H9 (cell line): ENCODE measurements at regions not wholly inside any gene's neighbourhood (a gene's known extent, or its start where the extent isn't known, plus 50 kb on each side); places are given as distances from the start of the nearest gene placed in this dataset.

Experiments used
- DNase-seq: peaks from one replicate; pipeline ENCODE4 v3.0.0-alpha.2; 2017
- H2AFZ ChIP-seq: one replicate; pipeline ENCODE4 v1.6.1; 2013; ENCODE audit warnings: mild to moderate bottlenecking, low read length, control low read depth, moderate library complexity
- H2AK5ac ChIP-seq: 2 replicates; pipeline ENCODE4 v1.6.1; 2013; ENCODE audit warnings: low read length, control low read depth, mixed read lengths; ENCODE audit not compliant: insufficient read length
- H2BK120ac ChIP-seq: one replicate; pipeline ENCODE4 v1.6.1; 2013; ENCODE audit warnings: low read depth, mild to moderate bottlenecking, low read length, control low read depth, inconsistent platforms; ENCODE audit not compliant: poor library complexity, severe bottlenecking
- H2BK12ac ChIP-seq: 2 replicates; pipeline ENCODE4 v1.6.1; 2013; ENCODE audit warnings: low read length, control low read depth, mixed read lengths, low read depth; ENCODE audit not compliant: insufficient read length
- H2BK15ac ChIP-seq: 2 replicates; pipeline ENCODE4 v1.6.1; 2013; ENCODE audit warnings: low read depth, low read length, control low read depth
- H2BK20ac ChIP-seq: one replicate; pipeline ENCODE4 v1.6.1; 2013; ENCODE audit warnings: low read depth, mild to moderate bottlenecking, low read length, control low read depth, inconsistent platforms; ENCODE audit not compliant: poor library complexity, severe bottlenecking
- H2BK5ac ChIP-seq: 2 replicates; pipeline ENCODE4 v1.6.1; 2013; ENCODE audit warnings: low read length, control low read depth, mixed read lengths; ENCODE audit not compliant: insufficient read length
- H3K14ac ChIP-seq: 2 replicates; pipeline ENCODE4 v1.6.1; 2013; ENCODE audit warnings: low read length, control low read depth; ENCODE audit not compliant: insufficient read depth
- H3K18ac ChIP-seq: 2 replicates; pipeline ENCODE4 v1.6.1; 2013; ENCODE audit warnings: low read depth, mild to moderate bottlenecking, mixed read lengths, low read length, control low read depth; ENCODE audit not compliant: insufficient read length
- H3K23ac ChIP-seq: 2 replicates; pipeline ENCODE4 v1.6.1; 2013; ENCODE audit warnings: low read length, control low read depth, mixed read lengths, low read depth; ENCODE audit not compliant: insufficient read length
- H3K23me2 ChIP-seq: 2 replicates; pipeline ENCODE4 v1.6.1; 2013; ENCODE audit warnings: low read depth, mild to moderate bottlenecking, mixed read lengths, low read length, control low read depth; ENCODE audit not compliant: insufficient read length, poor library complexity, severe bottlenecking
- H3K27ac ChIP-seq: 2 replicates; pipeline ENCODE4 v1.5.1; 2013; ENCODE audit warnings: low read length, control low read depth, mixed read lengths, low read depth; ENCODE audit not compliant: insufficient read length
- H3K27me3 ChIP-seq: 2 replicates; pipeline ENCODE4 v1.6.1; 2013; ENCODE audit warnings: low read length, control low read depth, inconsistent platforms; ENCODE audit not compliant: insufficient read depth
- H3K4ac ChIP-seq: 2 replicates; pipeline ENCODE4 v1.6.1; 2013; ENCODE audit warnings: low read depth, mild to moderate bottlenecking, control low read depth, inconsistent platforms, low read length, moderate library complexity
- H3K4me1 ChIP-seq: 2 replicates; pipeline ENCODE4 v1.6.1; 2013; ENCODE audit warnings: low read length, control low read depth, inconsistent platforms; ENCODE audit not compliant: insufficient read depth
- H3K4me2 ChIP-seq: 2 replicates; pipeline ENCODE4 v1.6.1; 2013; ENCODE audit warnings: low read length, control low read depth, mixed read lengths; ENCODE audit not compliant: insufficient read length, insufficient read depth
- H3K56ac ChIP-seq: 2 replicates; pipeline ENCODE4 v1.6.1; 2013; ENCODE audit warnings: low read depth, mild to moderate bottlenecking, mixed read lengths, low read length, control low read depth; ENCODE audit not compliant: insufficient read length
- H3K79me1 ChIP-seq: 2 replicates; pipeline ENCODE4 v1.6.1; 2013; ENCODE audit warnings: low read depth, mild to moderate bottlenecking, moderate library complexity, low read length, control low read depth, inconsistent platforms; ENCODE audit not compliant: insufficient read depth, poor library complexity, severe bottlenecking
- H3K79me2 ChIP-seq: 2 replicates; pipeline ENCODE4 v1.6.1; 2013; ENCODE audit warnings: low read length, control low read depth, inconsistent platforms; ENCODE audit not compliant: insufficient read depth
- H3K9ac ChIP-seq: 2 replicates; pipeline ENCODE4 v1.6.1; 2013; ENCODE audit warnings: low read length, control low read depth, mixed read lengths; ENCODE audit not compliant: insufficient read length; ENCODE audit errors: extremely low read depth
- H3K9me3 ChIP-seq: one replicate; pipeline ENCODE4 v1.6.1; 2013; ENCODE audit warnings: low read depth, low read length, inconsistent platforms; ENCODE audit not compliant: control insufficient read depth
- H3T11ph ChIP-seq: one replicate; pipeline ENCODE4 v1.6.1; 2013; ENCODE audit warnings: mild to moderate bottlenecking, low read length, control low read depth, inconsistent platforms
- H4K20me1 ChIP-seq: one replicate; pipeline ENCODE4 v1.6.1; 2013; ENCODE audit not compliant: control insufficient read depth, insufficient read length, insufficient read depth
- H4K5ac ChIP-seq: 2 replicates; pipeline ENCODE4 v1.6.1; 2013; ENCODE audit warnings: low read depth, mild to moderate bottlenecking, mixed read lengths, low read length, control low read depth; ENCODE audit not compliant: insufficient read length
- H4K8ac ChIP-seq: replicated peaks from 2 replicates; pipeline ENCODE4 v1.6.1; 2013; ENCODE audit warnings: low read length, control low read depth, mixed read lengths, low read depth; ENCODE audit not compliant: insufficient read length
- H4K91ac ChIP-seq: 2 replicates; pipeline ENCODE4 v1.6.1; 2013; ENCODE audit warnings: low read depth, mild to moderate bottlenecking, moderate library complexity, mixed read lengths, low read length, control low read depth; ENCODE audit not compliant: insufficient read length
- H3K27ac Mint-ChIP-seq, 3 experiments: 2 replicates in 2 of 3; 3 replicates in 1 of 3; pipeline ENCODE4 v1.8.0; 2020 to 2021; ENCODE audit warnings: mixed read lengths in 3 of 3, mild to moderate bottlenecking in 1 of 3, moderate library complexity in 1 of 3
- H3K27me3 Mint-ChIP-seq: 2 replicates; pipeline ENCODE4 v1.8.0; 2021; ENCODE audit warnings: low read depth, mild to moderate bottlenecking, moderate library complexity, mixed read lengths
- H3K36me3 Mint-ChIP-seq, 3 experiments: 2 replicates in 2 of 3; 3 replicates in 1 of 3; pipeline ENCODE4 v1.8.0; 2020 to 2021; ENCODE audit warnings: low read depth in 3 of 3, mixed read lengths in 3 of 3; ENCODE audit not compliant: insufficient read depth in 1 of 3
- H3K4me1 Mint-ChIP-seq, 2 experiments: 2 replicates each; pipeline ENCODE4 v1.8.0; 2020; ENCODE audit warnings: mixed read lengths in 2 of 2
- H3K4me3 Mint-ChIP-seq, 2 experiments: 2 replicates in 1 of 2; 3 replicates in 1 of 2; pipeline ENCODE4 v1.8.0; 2020 to 2021; ENCODE audit warnings: mild to moderate bottlenecking in 2 of 2, mixed read lengths in 2 of 2, moderate library complexity in 1 of 2
- H3K9me3 Mint-ChIP-seq, 2 experiments: 2 replicates in 1 of 2; 3 replicates in 1 of 2; pipeline ENCODE4 v1.8.0; 2020; ENCODE audit warnings: mild to moderate bottlenecking in 2 of 2, mixed read lengths in 2 of 2, moderate library complexity in 1 of 2
- WGBS: extraction: QIAGEN DNeasy Blood & Tissue Kit; methylation state at CpG from one replicate; pipeline ENCODE4 v1.1.7; 2013; ENCODE audit warnings: missing lambda C conversion rate, low lambda C conversion rate, mixed read lengths; ENCODE audit not compliant: insufficient read length; ENCODE audit errors: extremely low coverage; 5-methylcytosine and 5-hydroxymethylcytosine counted together
- TF ChIP-seq, protein P1 (sequence below): fragments of 200-600 bp; sonication (generic); conservative IDR thresholded peaks from 3 replicates; pipeline ENCODE4 v1.8.0; 2021; ENCODE audit warnings: antibody characterized with exemption, mild to moderate bottlenecking

DNA sequence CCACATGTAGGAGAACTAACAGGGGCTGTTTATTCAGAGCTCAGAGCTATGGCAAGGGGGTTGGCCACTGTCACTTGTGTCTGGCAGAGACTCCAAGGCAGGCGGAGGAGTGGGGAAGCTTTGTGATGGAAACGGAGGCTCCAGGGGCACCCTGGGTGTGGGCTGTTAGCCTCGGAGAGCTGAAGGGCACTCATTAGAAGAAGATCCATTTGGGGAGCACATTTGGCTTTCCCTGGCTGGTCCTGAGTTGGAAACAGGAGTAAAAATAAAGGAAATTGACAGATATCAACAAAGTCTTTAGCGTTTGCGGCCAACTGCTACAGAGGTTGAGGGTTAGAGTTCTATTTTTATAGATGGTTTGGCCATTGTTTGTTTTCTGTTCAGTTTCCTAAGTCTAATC lies 288.3 kb upstream of the MKI67 start:
- Histone ChIP-seq H4K20me1 (no peaks in the 10 kb centered on the region), H2BK5ac (no peak overlapping the region), H3K23me2 (no peaks in the 10 kb centered on the region), H3K56ac (no peak overlapping the region), H3K4ac (no peak overlapping the region), H2AK5ac (no peak overlapping the region), H3K79me1 (no peaks in the 10 kb centered on the region), H3K9me3 (no peaks in the 10 kb centered on the region), H3K4me1 (no peaks in the 10 kb centered on the region), H3K23ac (no peak overlapping the region), H3K14ac (no peak overlapping the region), H2BK20ac (no peak overlapping the region), H3K9ac (no peak overlapping the region), H3K27me3 (no peaks in the 10 kb centered on the region), H2AFZ (no peak overlapping the region), H2BK12ac (no peak overlapping the region), H3K27ac (no peak overlapping the region), H3K18ac (no peak overlapping the region), H4K8ac (no peak overlapping the region), H3K4me2 (no peak overlapping the region), H4K91ac (no peak overlapping the region), H3T11ph (no peak overlapping the region), H2BK120ac (no peak overlapping the region), H2BK15ac (no peak overlapping the region), H4K5ac (no peak overlapping the region), H3K79me2 (no peaks in the 10 kb centered on the region)
- TF ChIP-seq, protein P1, sequence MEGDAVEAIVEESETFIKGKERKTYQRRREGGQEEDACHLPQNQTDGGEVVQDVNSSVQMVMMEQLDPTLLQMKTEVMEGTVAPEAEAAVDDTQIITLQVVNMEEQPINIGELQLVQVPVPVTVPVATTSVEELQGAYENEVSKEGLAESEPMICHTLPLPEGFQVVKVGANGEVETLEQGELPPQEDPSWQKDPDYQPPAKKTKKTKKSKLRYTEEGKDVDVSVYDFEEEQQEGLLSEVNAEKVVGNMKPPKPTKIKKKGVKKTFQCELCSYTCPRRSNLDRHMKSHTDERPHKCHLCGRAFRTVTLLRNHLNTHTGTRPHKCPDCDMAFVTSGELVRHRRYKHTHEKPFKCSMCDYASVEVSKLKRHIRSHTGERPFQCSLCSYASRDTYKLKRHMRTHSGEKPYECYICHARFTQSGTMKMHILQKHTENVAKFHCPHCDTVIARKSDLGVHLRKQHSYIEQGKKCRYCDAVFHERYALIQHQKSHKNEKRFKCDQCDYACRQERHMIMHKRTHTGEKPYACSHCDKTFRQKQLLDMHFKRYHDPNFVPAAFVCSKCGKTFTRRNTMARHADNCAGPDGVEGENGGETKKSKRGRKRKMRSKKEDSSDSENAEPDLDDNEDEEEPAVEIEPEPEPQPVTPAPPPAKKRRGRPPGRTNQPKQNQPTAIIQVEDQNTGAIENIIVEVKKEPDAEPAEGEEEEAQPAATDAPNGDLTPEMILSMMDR, result no peak
- no peak overlapping the region for H3K27ac Mint-ChIP-seq
- H3K36me3 Mint-ChIP-seq, result no peaks in the 10 kb centered on the region
- no CpG with 5 or more reads among the region's 5 CpGs for WGBS
- H3K27me3 Mint-ChIP-seq, result no peaks in the 10 kb centered on the region
- H3K4me1 Mint-ChIP-seq, result peaks cover 19 to 22% of the 10 kb centered on the region in 2 experiments
- peaks cover 0 to 2% of the 10 kb centered on the region in 2 experiments; a peak in 1 of 5 replicates for H3K9me3 Mint-ChIP-seq
- H3K4me3 Mint-ChIP-seq, result no peak overlapping the region
- DNase-seq, result no peak
